VCaP (cell line): ENCODE measurements at regions not wholly inside any gene's neighbourhood (a gene's known extent, or its start where the extent isn't known, plus 50 kb on each side); places are given as distances from the start of the nearest gene placed in this dataset.

Experiments used
- H3K27ac ChIP-seq: fragments of 450-650 bp; 2 replicates; pipeline ENCODE4 v1.5.1; 2017
- TF ChIP-seq, protein P1 (sequence below): fragments of 450-650 bp; conservative IDR thresholded peaks from 2 replicates; pipeline ENCODE4 v1.5.1; 2017; ENCODE audit warnings: mild to moderate bottlenecking, moderate library complexity

DNA sequence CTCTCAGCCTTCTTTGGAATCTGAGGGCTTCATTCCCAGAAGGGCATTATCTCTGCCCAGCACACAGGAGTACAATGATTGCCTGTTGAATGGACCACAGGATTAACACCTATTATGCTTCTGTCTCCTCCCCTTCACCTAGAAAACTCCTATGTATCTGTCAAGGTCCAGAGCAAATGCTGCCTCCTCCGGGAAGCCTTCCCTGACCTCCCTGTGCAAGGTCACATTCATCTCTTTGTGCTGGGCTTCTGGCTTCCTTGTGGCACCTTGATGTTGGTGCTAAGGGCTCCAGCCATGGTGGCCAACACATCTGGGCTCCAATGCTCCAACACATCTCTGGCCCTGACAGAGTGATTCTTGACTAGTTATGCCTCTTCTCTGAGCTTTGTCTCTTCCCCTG lies 49.9 kb upstream of the ATP2B2 start:
- H3K27ac ChIP-seq = no peak overlapping the region
- TF ChIP-seq, protein P1, sequence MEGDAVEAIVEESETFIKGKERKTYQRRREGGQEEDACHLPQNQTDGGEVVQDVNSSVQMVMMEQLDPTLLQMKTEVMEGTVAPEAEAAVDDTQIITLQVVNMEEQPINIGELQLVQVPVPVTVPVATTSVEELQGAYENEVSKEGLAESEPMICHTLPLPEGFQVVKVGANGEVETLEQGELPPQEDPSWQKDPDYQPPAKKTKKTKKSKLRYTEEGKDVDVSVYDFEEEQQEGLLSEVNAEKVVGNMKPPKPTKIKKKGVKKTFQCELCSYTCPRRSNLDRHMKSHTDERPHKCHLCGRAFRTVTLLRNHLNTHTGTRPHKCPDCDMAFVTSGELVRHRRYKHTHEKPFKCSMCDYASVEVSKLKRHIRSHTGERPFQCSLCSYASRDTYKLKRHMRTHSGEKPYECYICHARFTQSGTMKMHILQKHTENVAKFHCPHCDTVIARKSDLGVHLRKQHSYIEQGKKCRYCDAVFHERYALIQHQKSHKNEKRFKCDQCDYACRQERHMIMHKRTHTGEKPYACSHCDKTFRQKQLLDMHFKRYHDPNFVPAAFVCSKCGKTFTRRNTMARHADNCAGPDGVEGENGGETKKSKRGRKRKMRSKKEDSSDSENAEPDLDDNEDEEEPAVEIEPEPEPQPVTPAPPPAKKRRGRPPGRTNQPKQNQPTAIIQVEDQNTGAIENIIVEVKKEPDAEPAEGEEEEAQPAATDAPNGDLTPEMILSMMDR = no peak

DNA sequence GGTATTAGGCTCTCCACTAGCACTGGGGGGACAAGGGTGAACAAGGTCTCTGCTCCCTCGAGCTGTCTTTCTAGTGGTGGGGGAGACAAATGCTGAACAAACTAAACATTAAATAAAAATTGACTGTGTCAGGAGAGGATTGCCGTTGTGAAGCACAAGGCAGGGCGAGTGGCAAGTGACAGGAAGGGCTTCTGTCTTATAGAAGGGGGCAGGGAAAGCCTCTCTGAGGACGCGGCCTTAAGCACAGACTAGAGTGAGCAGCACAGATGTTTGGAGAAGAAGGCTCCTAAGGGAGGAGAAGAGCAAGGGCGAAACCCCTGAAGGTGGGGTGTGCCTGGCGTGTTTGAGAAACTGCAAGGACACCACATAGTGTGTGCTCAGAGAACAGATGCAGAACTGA lies 50.9 kb upstream of the ATP2B2 start:
- TF ChIP-seq, protein P1 = no peak
- H3K27ac ChIP-seq = no peak overlapping the region

DNA sequence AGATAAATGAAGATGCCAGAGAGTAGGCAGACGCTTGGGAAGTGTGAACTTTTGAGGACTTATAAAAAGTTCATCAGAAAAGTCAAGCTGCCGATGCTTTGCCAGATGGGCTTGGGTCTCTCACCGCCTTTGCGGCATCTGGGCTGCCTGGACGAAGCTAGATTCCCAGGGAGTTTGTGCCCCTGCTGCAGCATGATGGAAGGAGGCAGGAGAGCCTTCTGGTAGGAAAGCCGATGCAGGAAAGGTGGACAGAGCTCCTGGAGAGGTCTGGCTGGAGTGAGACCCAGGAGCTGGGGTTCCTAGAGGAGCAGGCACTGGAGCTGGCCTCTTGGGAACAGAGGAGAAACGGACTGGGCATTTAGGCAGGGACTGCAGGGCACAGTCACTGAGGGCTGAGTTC lies 51.9 kb upstream of the ATP2B2 start:
- TF ChIP-seq, protein P1 = no peak
- H3K27ac ChIP-seq = no peak overlapping the region

DNA sequence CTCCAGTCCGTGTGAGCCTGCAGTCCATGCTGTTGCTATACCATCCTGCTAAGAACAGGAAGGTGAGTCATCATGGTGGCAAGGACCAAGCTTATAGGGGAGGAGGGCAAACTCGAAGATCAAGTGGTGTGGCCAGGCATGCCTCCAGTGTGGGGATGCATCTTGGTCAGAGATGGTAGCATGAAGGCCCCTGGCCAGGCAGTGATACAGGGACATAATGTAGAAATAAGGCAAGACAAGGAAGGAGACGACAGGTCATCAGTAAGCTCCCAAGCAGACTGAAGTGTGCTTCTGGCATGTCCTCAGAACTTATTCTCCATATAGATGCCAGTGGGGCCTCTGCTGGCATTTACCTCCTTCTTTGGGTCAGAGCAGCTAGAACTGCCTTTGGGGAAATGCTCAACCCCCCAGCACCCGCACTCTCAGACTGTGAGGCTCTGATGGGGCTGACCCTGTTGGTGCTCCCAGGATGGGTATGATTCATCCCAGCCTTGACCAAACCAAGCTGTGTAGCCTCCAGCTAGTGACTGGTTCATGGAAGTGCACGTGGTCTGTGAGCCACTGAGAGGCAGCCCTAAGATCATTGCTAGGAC lies 52.5 kb upstream of the ATP2B2 start:
- TF ChIP-seq, protein P1 = no peak
- H3K27ac ChIP-seq = no peak overlapping the region

DNA sequence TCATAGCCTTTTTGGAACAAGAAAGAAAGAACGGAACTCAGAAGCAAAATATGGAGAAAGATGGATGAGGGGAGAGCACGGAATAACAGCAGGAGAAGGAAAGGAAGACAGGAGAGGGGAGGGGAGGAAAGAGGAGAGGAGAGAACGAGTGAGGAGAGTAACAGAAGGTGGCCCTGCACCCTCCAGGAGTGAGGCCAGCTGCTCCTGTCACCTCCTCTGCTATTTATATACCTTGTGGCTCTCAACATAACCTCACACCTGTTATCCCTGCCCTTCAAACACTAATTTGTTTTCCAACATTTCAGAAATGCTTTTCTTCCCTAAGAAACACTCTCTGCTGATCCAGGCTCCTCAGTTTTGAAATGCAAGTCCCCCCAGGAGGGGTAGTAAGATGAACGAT lies 53.4 kb upstream of the ATP2B2 start:
- TF ChIP-seq, protein P1 = no peak
- H3K27ac ChIP-seq = no peak overlapping the region

DNA sequence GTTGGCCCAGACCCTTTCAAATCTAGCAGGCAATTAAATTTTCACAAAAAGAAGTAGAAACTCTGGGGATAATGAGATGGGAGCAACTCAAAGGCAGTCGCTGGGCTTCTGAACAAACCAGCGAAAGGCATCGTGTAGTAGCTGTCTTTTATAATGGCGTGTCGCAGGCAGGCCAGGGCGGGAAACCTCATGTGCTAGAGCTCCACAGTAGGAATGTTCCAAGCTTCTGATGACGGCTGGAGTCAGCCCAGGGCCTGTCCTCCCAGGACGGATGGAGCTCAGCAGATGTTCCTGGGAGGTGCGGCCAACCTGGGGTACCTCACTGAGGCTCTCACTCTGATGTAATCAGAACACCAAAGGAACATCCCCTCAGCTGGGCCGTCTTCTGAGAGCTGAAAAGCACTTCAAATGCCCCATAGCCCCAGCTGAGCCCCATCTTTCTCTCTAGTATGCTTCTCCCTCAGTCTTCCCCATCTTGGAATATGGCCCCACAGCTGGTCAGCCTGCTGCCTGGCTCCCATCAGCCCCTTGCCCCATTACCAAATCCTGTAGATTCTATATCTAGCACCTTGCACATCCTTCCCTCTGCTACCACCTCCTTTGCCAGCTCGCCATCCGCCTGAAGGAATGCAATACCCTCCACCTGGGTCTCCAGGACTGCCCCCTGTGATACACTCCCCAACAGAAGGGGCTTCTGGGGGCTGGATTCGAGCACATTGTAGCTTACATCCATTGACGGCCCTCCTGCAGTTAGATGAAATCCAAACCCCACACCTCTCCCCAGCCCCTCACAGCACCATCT lies 54.9 kb upstream of the ATP2B2 start:
- TF ChIP-seq, protein P1 = no peak

DNA sequence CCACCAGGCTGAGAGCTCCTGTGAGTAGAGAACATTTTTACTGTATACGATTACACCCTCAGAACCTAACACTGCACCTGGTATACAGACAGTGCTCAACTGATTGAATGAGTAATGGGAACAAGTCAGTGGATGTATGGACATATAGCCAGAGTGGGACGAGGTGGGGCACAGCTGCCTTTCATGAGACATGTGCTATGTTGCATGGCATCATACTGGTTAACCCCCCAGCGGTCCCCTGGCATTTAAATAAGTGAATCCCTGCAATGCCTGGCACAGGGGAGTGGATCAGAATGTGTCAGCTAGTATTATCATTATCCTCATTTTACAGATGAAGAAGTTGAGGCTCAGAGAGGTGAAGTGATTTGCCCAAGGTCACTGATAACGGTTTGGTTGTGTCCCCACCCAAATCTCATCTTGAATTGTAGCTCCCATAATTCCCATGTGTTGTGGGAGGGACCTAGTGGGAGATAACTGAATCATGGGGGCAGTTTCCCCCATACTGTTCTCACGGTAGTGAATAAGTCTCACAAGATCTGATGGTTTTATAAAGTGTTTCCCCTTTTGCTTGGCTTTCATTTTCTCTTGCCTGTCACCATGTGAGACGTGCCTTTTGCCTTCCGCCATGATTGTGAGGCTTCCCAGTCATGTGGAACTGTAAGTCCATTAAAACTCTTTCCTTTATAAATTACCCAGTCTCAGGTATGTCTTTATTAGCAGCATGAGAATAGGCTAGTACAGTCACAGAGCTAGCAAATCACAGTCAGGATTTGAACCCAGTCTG lies 56.0 kb upstream of the ATP2B2 start:
- TF ChIP-seq, protein P1 = no peak
- H3K27ac ChIP-seq = no peak overlapping the region

More for the DNA sequence above, 54.9 kb upstream of the ATP2B2 start:
- H3K27ac ChIP-seq = no peak overlapping the region
